ENCODE measurements at regions not wholly inside any gene's neighbourhood (a gene's known extent, or its start where the extent isn't known, plus 50 kb on each side); places are given as distances from the start of the nearest gene placed in this dataset.
"Not testable (repeated sequence)": the region's sequence is repeated elsewhere in the genome, so short reads cannot be mapped to it uniquely, and the experiment has no call there.

GRCh38 chr14:66228267-66228970, 257.8 kb upstream of the CCDC196 start:
- DNase-seq, result no peak

- no peak for DNase-seq
Observed at GRCh38 chr14:66231820-66232219, 254.4 kb upstream of the CCDC196 start.

- DNase-seq, result peak; percentile 82
Observed at GRCh38 chr14:66233591-66233990, 252.6 kb upstream of the CCDC196 start.

- no peak for DNase-seq
Observed at GRCh38 chr14:66234411-66234810, 251.8 kb upstream of the CCDC196 start.

- no peak for DNase-seq
Observed at GRCh38 chr14:66237741-66238140, 248.4 kb upstream of the CCDC196 start.

- DNase-seq, result no peak
Observed at GRCh38 chr14:66238969-66239368, 247.2 kb upstream of the CCDC196 start.

- DNase-seq, result no peak
Observed at GRCh38 chr14:66239589-66239988, 246.6 kb upstream of the CCDC196 start.

GRCh38 chr14:66240105-66240504, 246.1 kb upstream of the CCDC196 start:
- DNase-seq, result no peak

GRCh38 chr14:66242001-66242400, 244.2 kb upstream of the CCDC196 start:
- DNase-seq, result peak; percentile 86

GRCh38 chr14:66244834-66245233, 241.3 kb upstream of the CCDC196 start:
- no peak for DNase-seq

GRCh38 chr14:66247662-66248193, 238.4 kb upstream of the CCDC196 start:
- no peak for DNase-seq

GRCh38 chr14:66248256-66248655, 237.9 kb upstream of the CCDC196 start:
- peak; percentile 45 for DNase-seq

GRCh38 chr14:66249544-66249943, 236.6 kb upstream of the CCDC196 start:
- DNase-seq, result no peak

GRCh38 chr14:66254038-66254437, 232.1 kb upstream of the CCDC196 start:
- no peak for DNase-seq

- no peak for DNase-seq
Observed at GRCh38 chr14:66268802-66269334, 217.3 kb upstream of the CCDC196 start.

- no peak for DNase-seq
Observed at GRCh38 chr14:66272221-66272620, 213.9 kb upstream of the CCDC196 start.

- DNase-seq, result no peak
Observed at GRCh38 chr14:66273261-66273832, 212.8 kb upstream of the CCDC196 start.

GRCh38 chr14:66278418-66278817, 207.8 kb upstream of the CCDC196 start:
- not testable (repeated sequence) for DNase-seq

- no peak for DNase-seq
Observed at GRCh38 chr14:66281036-66281776, 205.0 kb upstream of the CCDC196 start.

- DNase-seq, result no peak
Observed at GRCh38 chr14:66284346-66284745, 201.8 kb upstream of the CCDC196 start.

GRCh38 chr14:66288511-66288910, 197.7 kb upstream of the CCDC196 start:
- DNase-seq, result no peak

GRCh38 chr14:66291756-66292155, 194.4 kb upstream of the CCDC196 start:
- no peak for DNase-seq

- no peak for DNase-seq
Observed at GRCh38 chr14:66293533-66294105, 192.6 kb upstream of the CCDC196 start.
